ENCODE measurements at regions not wholly inside any gene's neighbourhood (a gene's known extent, or its start where the extent isn't known, plus 50 kb on each side); places are given as distances from the start of the nearest gene placed in this dataset.
"Not testable (repeated sequence)": the region's sequence is repeated elsewhere in the genome, so short reads cannot be mapped to it uniquely, and the experiment has no call there.

DNA sequence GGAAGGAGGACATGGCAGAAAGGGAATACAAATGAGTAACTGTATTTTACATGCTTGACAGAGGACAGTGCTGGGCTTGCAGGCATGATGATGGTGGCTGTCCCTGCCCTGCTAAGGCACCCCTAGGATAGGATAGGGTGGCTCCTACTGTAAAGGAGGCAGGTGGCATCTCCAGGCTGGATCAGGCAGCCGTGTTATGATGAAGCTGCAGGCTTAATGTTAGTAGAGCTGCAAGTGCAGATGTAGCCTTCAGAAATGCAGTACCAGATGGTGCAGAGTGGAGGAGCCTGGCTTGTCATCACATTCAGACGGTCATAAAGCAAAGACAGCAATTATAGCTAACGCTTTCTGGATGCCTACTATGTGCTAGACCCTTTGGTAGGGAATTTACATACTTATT lies 287.9 kb upstream of the PODXL start:
- no peak for DNase-seq

DNA sequence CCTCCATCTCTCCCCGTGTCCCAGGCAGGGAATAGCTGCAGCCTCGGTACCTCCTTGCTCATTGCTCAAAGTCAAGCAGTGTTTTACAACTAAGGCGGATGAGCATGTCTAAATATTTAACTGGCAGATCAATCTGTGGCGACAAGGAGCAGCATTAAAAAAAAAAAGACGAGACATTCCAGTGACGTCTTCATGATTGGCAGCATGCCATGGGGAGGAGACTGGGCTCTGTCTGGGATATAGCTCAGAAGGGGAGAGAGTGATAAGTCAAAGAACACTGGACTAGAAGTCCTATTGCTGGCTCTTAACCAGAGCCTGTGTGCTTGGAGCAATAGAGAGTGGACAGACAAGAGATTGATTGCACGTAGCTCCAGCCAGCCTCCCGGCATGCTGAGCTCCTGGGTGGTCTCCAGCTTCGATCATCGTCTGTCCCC lies 287.5 kb upstream of the PODXL start:
- DNase-seq: no peak

DNA sequence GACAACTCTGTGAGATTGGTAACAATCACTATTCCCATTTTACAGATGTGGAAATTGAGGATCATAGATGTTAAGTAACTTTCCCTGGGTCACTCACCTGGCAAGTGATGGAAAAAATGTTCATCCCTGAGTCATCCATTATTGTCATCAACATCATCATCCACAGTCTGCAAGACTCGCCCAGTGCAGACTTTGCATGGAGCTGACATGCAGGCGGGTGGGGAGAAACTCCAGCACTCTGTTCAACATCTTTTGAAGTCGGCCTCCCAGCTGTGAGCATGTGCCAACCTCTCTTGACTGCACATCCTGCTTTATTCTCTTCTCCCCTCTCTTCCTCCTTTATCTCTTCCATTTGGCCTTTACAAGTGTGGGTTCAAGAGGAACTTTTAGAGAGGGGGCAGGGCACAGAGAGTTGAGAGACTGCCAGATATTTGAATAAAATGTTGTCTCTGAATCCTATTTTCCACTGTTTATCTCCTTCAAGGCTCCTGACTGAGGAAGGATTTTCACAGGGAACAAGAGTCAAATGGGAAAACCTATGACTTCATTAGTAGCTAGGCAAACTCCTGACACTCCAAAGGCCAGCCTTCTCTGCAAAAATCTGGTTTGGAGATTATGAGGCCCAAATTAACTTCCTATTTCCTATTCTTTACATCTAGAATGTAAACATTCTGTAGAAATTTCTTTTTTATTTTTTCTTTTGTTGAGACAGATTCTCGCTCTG lies 283.7 kb upstream of the PODXL start:
- no peak for DNase-seq

DNA sequence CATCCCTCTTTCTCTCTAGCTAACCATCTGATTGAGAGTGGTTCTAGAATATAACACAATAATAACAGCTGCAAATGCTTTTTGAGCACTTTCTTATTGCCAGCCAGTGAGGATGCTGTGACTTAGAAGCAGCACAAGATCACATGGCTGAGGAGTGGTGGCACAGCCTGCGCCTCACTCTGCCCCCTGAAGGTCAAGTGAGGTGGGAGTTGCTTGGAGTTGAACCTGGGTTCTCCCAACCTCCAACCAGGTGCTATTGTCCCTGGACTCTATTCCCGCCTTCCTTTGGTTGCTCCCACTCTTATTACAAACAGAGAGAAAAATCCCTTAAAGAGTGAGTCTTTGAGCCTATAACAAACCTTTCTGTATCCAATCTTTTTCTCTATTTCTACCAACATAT lies 280.3 kb upstream of the PODXL start:
- no peak for DNase-seq

DNA sequence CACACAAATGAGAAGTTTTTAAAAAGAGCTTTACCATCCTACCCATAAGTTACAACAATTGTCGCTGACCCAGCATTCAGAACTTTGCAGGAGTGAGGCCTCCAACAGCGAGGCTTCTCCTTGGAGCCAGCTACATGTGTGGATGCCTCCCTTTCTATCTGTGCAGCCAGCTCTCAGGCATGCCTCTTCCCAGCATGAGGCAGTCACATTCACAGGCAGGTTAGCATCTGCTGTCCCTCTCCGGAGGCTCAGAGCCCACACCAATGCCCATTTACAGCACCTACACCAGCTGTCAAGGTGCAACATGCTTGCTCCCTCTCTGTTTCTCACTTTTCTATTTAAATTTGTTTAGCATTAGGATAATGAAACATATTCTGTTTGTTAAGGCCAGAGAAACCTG lies 278.7 kb upstream of the PODXL start:
- DNase-seq: no peak

DNA sequence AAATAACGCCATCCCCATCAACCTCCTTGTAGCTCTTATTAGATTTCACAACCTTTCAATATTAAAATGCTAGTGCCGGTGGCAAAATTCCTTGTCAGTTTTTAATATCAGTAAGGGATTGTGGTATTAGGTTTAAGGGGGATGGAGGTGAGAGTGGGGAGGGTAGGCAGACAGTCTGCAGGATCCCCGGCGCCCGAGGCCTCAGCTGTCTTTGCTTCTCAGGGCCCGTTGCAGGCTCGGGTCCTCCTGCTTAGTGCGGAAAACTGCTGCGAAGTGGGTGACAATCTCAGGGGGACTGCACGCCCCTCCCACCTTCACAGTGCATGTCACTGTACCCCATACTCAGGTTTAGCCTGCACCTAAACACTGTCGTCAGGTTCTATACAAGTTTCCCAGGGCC lies 274.3 kb upstream of the PODXL start:
- no peak for DNase-seq

DNA sequence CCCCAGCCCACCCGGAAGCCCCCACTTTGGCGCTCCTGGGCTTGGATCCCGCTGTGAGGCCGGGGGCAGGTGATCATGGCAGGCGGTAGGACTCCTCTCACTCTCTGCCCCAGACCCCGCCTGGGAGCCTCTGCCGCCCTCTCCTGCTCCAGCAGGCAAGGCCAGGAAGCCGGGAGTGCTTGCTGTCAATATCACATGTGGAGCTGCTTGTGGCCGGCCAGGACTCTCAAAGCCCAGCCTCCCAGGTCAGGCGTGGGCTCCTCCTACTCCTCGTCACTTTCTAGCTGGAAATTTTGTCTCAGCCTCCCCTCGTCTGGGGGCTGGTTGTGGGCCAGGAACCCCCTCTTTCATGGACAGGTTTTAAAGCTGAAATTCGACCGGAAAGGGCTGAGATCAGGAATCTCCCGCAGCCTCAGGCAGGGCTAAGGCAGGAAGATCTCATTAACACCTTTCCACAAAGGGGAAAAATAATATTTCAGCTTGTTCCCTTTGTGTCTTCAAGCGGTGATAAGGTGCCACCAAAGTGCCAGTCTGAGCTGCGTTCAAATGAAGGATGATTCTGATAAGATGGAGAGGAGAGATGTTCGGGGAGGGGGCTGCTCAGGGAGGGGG lies 273.6 kb upstream of the PODXL start:
- no peak for DNase-seq

DNA sequence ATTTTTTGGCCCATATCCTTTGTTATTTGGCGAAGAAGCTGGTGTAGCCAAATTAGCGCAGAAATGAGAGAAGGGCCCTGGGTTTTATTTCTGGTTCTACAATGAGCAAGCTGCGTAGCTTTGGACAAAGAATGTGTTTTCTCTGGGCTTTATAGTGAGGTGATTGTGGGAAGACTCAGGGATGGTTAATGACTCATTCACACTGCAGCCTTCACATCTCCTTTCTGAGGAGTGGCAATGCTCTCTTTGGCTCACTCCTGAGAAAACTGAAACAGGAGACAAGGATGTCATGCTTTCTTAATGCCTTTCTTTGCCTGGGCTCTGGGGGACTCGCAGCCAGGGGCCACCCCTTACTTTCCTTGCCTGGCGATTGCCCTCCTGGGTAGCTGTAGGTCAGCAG lies 271.0 kb upstream of the PODXL start:
- DNase-seq: no peak

DNA sequence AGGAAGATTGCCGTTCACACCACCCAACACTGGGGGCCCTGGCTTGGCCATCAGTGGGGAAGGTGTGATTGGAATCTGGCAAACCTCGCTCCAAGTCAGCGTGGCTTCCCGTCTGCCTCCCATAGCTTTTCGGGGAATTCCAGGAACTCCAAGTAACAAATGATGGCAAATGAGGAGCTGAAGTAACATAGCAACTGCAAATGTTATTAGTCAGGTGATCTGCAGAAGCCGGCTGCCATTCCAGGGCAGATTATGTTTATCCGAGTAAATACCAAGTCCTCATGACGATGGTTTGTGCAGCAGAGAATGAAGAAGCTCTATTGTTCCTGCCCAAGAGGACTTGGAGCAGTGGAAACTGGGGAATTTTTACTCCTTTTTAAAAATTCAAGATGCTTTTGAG lies 270.5 kb upstream of the PODXL start:
- no peak for DNase-seq

DNA sequence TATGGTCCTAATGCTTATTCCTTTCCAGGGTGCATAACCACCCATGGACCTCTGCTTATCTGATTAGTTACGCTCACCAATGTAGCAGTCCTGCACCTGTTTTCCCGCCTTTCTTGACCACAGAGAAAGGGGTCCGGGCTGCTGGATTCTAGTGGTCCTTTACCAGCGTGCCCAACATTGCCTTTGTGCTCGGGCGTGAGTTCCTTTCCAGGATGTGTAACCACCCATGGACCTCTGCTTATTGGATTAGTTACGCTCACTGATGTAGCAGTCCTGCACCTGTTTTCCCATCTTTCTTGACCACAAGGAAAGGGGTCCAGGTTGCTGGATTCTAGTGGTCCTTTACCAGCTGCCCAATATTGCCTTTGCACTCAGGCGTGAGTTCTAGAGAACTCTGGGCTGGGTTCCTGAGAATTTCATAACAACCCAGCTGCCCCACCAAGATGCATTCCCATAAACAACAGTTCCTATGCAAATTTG lies 267.6 kb upstream of the PODXL start:
- not testable (repeated sequence) for DNase-seq

DNA sequence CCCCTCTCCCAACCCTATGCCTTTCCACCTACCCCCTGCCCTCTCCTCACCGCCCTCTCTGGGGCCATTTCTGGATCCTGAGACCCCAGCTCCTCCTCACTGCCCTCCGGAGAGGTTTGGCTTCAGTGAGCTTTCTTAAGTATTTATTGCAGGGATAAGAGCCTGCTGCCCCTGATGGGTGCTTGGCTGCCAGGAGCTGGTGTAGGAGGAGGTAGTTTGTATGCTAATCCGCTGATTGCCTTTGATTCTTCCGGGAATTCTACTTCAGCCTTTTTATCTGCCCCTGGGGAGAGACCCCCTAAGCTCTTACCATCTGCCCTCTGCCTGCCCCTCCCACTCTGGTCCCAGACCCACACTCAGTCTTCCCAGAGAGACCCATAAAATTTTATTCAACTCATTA lies 263.5 kb upstream of the PODXL start:
- DNase-seq: no peak

DNA sequence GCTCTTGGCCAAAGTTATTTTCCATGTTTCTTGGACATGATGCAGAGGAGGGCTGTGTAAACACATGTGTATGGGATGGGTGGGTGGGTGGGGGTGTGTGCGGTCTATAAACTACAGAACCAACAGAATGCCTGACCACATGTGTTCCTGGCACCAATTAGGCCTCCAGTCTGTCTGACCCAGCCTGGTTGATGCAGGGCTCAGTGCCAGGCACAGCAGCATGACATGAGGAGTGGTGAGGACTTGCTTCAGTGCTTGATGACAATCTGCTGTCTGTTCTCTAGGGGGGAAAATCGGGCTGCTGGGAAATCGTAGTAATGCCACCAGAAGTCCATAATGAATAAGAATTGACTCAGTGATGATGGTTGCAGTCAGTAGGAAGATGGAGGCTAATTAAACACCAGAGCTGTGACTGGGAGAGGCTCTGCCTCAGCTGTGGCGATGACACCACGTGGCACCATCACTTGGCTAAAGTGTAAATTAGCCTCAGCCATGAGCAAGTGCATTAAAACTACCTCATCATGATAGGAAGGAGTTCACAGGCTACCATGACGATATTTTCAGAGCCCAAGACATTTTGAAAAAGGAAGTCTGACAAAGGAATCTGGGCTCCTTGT lies 260.1 kb upstream of the PODXL start:
- no peak for DNase-seq

DNA sequence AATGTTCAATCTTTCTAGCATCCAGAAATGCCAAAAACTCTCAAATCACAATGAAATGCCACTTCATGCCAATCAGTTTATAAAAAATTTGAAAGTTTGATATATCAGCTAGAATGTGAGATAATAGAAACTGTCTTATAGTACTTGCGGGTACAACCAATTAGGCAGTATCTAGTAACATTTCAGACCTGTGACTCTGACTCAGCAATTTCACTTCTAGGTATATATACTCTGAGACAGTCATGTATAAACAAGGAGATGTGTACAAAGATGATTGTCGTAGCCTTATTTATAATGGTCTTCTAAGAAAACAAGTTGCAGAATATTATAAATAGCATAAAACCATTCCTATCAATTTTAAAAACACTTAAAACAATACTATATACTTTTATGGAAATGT lies 252.3 kb upstream of the PODXL start:
- DNase-seq: no peak

DNA sequence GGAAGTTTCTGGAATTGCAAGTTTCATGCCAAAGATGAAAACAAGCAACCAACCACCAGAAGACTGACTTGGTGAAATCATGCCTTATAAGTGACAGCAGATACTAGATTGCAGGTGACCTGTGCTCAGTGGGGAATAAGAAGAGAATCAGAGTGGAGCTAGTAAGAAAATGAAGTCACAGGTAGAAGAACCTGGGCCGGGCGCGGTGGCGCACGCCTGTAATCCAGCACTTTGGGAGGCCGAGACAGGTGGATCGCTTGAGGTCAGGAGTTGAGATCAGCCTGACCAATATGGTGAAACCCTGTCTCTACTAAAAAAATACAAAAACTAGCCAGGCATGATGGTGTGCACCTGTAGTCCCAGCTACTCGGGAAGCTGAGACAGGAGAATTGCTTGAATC lies 251.7 kb upstream of the PODXL start:
- not testable (repeated sequence) for DNase-seq

DNA sequence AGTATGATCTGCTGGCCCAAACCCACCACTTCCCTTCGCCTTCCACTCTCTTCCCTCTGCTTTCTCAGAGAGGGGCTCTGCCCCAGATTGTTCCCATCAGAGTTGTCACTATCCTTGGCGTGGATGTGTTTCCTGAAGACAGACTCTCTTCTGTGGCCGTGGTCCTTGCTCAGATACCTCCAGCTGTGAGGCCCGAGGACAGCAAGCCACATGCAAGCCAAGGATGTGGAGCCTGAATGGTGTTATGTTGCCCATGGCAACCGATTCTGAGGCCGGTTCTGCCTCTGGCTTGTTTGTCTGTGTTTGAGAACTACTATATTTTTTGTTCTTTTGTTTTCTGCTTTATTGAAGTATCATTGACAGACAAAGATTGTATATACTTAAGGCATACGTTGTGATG lies 247.4 kb upstream of the PODXL start:
- no peak for DNase-seq

DNA sequence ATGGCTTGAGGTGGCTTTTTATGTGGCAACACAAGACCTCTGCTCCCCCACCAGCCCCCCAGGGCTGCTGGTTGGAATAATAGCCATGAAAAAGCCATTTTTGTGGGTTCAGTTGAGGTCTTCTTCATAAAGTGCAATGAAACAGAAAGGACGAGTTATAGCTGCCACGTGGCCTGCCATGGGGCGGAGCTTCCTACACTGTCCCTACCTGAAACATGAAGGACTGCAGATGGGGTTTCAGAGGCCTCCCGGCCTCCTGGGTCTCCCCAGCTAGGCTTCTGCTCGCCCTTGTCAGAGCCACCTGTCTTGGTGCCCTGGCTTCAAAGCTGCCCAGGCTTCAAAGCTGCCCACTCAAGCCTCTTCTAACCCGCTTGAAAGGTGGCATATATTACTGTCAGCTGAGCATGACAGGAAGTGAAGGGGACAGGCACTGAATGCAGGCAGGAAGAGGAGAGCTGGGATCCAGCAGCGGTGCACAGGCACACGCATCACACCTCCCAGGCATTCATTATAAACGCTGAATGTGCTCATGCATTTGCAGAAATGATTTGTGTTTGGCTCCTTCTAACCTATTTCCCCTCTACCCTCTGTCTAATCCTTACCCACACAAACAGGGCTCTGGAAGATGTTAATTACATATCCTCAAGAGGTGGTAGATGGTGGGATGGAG lies 245.9 kb upstream of the PODXL start:
- no peak for DNase-seq

DNA sequence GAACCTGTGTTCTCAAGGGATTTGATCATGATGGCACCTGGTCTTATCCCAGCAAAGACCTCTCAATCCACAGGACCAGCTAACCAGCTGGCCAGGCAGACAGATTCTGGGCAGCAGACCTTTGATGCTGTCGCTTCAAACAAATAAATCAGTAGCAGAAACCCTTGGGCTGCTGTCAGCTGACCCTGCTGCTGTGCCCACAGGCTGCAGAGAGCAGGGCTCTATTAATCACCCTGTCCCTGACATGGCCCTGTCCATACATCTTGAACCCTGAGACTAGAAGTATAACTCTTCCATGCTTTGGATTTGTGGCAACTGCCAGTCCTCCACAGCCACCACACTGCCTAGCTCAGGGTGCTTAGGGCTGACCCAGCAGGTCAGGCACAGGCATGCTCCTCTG lies 244.1 kb upstream of the PODXL start:
- DNase-seq: no peak

DNA sequence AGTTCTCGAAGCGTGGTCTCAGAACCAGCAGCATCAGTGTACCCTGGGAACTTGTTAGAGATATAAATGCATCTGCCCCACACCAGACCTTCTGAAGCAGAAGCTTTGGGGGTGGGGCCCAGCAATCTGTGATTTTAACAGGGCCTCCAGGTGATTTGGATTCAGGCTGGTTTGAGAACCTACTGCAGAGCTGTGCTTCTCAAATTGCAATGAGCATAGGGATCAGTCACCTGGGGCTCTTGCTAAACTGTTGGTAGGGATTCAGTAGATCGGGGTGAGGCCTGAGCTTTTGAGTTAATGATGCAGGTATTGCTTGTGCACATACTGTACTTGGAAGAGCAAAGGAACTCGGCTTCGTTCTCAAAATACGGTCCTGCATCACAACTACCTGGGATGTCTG lies 243.6 kb upstream of the PODXL start:
- DNase-seq: no peak

DNA sequence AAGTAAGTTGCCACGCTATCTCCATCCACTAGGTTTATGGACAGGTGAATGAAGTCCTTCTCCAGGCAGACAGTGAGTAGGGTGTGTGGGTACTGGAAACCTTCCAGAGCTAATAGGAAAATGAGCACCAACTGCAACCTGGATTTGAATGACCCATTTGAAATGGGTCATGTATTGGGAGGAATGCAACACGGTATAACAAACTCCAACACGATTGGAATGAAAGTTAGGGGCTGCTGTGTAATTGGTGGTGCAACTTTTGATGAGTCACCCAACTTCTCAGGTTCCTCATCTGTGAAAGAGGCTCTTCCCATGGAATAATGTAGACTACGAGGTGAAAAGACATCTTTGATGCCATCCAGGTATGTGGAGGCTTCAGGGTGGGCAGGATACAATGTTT lies 241.4 kb upstream of the PODXL start:
- DNase-seq: no peak

DNA sequence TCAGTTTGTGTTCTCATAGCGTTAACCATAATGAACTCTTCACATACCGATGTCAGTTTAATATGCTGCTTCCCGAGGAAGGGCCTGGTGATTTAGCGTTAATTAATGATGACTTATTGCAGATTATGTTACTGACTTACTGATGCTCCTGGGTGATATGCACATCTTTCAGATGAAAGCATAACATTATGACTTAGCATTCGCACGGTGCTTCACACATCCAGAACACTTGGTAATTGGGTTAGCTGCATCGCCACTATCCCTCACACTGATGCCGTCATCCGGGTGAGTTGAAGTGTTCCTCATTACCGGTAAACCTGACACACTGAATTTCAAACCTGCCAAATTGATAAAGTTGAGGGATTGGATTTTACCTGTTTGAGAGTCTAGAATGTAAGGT lies 239.0 kb upstream of the PODXL start:
- DNase-seq: no peak

DNA sequence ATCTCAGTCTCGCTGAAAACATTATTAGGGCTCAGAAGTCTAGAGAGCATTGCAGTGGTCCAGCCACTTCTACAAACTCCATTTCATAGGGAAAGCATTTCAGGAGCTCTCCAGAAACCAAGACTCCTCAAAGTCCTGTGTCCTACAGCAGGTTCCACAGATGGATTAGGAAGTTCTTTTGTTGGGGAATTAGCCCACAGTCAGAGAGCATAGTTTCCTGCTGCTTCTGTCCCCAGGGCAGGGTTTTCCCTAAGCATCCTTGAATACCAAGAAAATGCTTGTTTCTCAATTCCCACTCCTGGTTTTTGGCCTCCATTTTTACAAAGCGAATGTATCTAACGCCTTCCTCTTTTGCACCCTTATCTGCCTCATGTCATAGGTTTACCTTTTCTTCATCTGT lies 235.9 kb upstream of the PODXL start:
- DNase-seq: no peak

DNA sequence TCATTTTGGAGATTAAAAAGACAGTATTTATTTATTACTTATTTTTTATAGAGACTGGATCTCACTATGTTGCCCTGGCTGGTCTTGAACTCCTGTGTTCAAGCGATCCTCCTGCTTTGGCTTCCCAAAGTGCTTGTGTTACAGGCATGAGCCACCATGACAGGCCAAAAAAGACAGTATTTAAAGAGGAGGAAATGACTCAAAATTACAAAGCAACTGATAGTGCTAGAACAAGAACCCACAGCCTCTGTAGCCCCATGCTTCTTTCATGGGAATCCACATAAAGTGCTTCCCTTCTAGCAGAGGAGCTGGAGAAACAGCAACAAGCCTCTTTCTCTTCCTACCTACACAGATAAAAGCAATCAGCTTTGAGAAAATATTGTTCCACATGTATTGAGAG lies 230.7 kb upstream of the PODXL start:
- no peak for DNase-seq

DNA sequence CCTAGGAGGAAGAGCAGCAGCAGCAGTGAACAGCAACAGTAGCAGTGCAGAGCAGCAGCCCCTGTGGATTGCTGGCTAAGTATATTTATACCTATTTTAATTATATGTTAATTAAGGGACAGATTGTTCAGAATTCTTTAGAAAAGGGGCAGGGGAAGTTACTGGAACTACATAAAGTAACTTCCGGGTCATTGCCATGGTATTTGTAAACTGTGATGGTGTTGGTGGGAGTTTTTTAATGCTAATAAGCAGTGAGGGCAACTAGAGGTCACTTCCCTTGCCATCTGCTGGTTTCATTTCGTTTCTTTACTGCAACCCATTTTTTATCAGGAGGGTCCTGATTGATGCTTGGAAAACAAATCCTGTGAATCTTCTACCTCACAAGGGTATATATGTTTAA lies 229.8 kb upstream of the PODXL start:
- DNase-seq: no peak

DNA sequence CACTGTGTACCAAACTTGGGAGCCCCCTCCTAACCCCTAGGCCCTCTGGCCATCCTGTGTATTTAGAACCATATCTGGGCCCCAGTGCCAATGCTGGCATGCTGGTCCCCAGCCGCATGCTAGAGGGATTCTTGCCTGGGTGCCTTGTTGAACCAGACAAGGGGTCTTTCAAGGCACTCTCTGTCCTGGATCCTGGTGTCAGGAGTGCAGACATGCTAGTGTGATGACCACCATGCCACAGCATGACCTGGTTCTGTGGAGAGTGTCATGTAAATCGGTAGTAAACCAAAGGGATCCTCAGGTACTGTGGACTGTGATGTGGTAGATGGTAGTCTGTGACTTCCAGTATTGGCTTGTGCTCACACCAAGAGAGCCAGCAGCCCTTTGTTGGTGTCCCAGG lies 222.2 kb upstream of the PODXL start:
- DNase-seq: no peak

Data from NCI-H2029 treated with DMSO at 0.1 percent for 48 hours (cell line).